IMR-90 (cell line): ENCODE measurements at regions not wholly inside any gene's neighbourhood (a gene's known extent, or its start where the extent isn't known, plus 50 kb on each side); places are given as distances from the start of the nearest gene placed in this dataset.

Source experiments
- ATAC-seq: fragments of 200-7000 bp; cut with Tn5 transposase; 2 replicates; pipeline ENCODE4 v1.9.1; 2020; ENCODE audit warnings: low read depth, mild to moderate bottlenecking, moderate library complexity
- BruUV-seq: library from RNA; stranded (reverse); fragments of 400-500 nt; replicated peaks from 2 replicates; lab custom pipeline; 2021; lab: Mats Ljungman, UMichigan
- CTCF ChIA-PET: fragments of 300-600 bp; formaldehyde crosslinking; extraction: SDS; loops from one replicate; lab custom pipeline; 2021; ENCODE audit warnings: antibody characterized with exemption; lab: Yijun Ruan, JAX
- POLR2A ChIA-PET: fragments of 300-600 bp; sonication (Branson Sonifier 250); formaldehyde crosslinking; loops from one replicate; lab custom pipeline; 2022; ENCODE audit warnings: antibody characterized with exemption; ENCODE audit not compliant: unreplicated experiment; lab: Charles Lee
- DNase-seq: peaks from one replicate; pipeline ENCODE4 v3.0.0; 2013
- H2AFZ ChIP-seq: replicated peaks from 2 replicates; pipeline ENCODE3; 2013; ENCODE audit warnings: low read length, mild to moderate bottlenecking; ENCODE audit not compliant: poor library complexity
- H2AK5ac ChIP-seq: 2 replicates; pipeline ENCODE4 v1.6.1; 2013; ENCODE audit warnings: low read depth, low read length, inconsistent platforms
- H2AK9ac ChIP-seq: replicated peaks from 2 replicates; pipeline ENCODE3; 2013; ENCODE audit warnings: mild to moderate bottlenecking, low read depth, low read length, moderate library complexity; ENCODE audit not compliant: poor library complexity
- H2BK120ac ChIP-seq: 2 replicates; pipeline ENCODE4 v1.6.1; 2013; ENCODE audit warnings: low read depth, low read length, inconsistent platforms
- H2BK15ac ChIP-seq: 3 replicates; pipeline ENCODE4 v1.6.1; 2013; ENCODE audit warnings: low read depth, low read length, inconsistent platforms
- H2BK20ac ChIP-seq: 2 replicates; pipeline ENCODE4 v1.6.1; 2013; ENCODE audit warnings: low read depth, mild to moderate bottlenecking, inconsistent platforms, low read length, moderate library complexity
- H2BK5ac ChIP-seq: 2 replicates; pipeline ENCODE4 v1.6.1; 2013; ENCODE audit warnings: mild to moderate bottlenecking, low read depth, low read length, inconsistent platforms; ENCODE audit not compliant: poor library complexity, severe bottlenecking
- H3K14ac ChIP-seq: replicated peaks from 2 replicates; pipeline ENCODE4 v1.6.1; 2013; ENCODE audit warnings: low read depth, low read length, inconsistent platforms
- H3K18ac ChIP-seq: 2 replicates; pipeline ENCODE4 v1.6.1; 2013; ENCODE audit warnings: low read depth, low read length, control low read depth
- H3K23ac ChIP-seq: 2 replicates; pipeline ENCODE4 v1.6.1; 2013; ENCODE audit warnings: low read depth, low read length, inconsistent platforms
- H3K27ac ChIP-seq: 2 replicates; pipeline ENCODE4 v1.5.1; 2013; ENCODE audit warnings: mild to moderate bottlenecking, control low read depth, low read length; ENCODE audit not compliant: insufficient read depth
- H3K27me3 ChIP-seq: 2 replicates; pipeline ENCODE4 v1.6.1; 2013; ENCODE audit warnings: low read length; ENCODE audit not compliant: control insufficient read depth, insufficient read depth
- H3K36me3 ChIP-seq: 2 replicates; pipeline ENCODE4 v1.6.1; 2013; ENCODE audit warnings: low read length, mixed read lengths; ENCODE audit not compliant: control insufficient read depth, insufficient read depth
- H3K4ac ChIP-seq: 2 replicates; pipeline ENCODE4 v1.6.1; 2013; ENCODE audit warnings: low read depth, low read length, inconsistent platforms
- H3K4me1 ChIP-seq: 2 replicates; pipeline ENCODE4 v1.6.1; 2013; ENCODE audit warnings: low read length, mixed read lengths; ENCODE audit not compliant: control insufficient read depth, insufficient read depth
- H3K4me2 ChIP-seq: 2 replicates; pipeline ENCODE4 v1.6.1; 2013; ENCODE audit warnings: low read depth, mild to moderate bottlenecking, control low read depth, low read length, moderate library complexity
- H3K4me3 ChIP-seq: 2 replicates; pipeline ENCODE4 v1.5.1; 2013; ENCODE audit warnings: low read depth, mild to moderate bottlenecking, control low read depth, low read length, moderate library complexity; ENCODE audit not compliant: insufficient read depth
- H3K56ac ChIP-seq: 2 replicates; pipeline ENCODE4 v1.6.1; 2013; ENCODE audit warnings: low read length, inconsistent platforms; ENCODE audit not compliant: insufficient read depth; ENCODE audit errors: extremely low read depth
- H3K79me1 ChIP-seq, 2 experiments: 2 replicates each; pipeline ENCODE4 v1.6.1; 2013; ENCODE audit warnings: low read length in 2 of 2, inconsistent platforms in 1 of 2, low read depth in 1 of 2
- H3K9ac ChIP-seq: 2 replicates; pipeline ENCODE4 v1.6.1; 2013; ENCODE audit warnings: low read depth, low read length, control low read depth
- H3K9me1 ChIP-seq: 2 replicates; pipeline ENCODE4 v1.6.1; 2013; ENCODE audit warnings: low read length, inconsistent platforms; ENCODE audit not compliant: insufficient read depth
- H3K9me3 ChIP-seq: 2 replicates; pipeline ENCODE4 v1.6.1; 2013; ENCODE audit warnings: low read length; ENCODE audit not compliant: control insufficient read depth, insufficient read depth
- H4K20me1 ChIP-seq: 2 replicates; pipeline ENCODE4 v1.6.1; 2013; ENCODE audit warnings: low read length, inconsistent platforms; ENCODE audit not compliant: insufficient read depth
- H4K5ac ChIP-seq: 2 replicates; pipeline ENCODE4 v1.6.1; 2013; ENCODE audit warnings: mild to moderate bottlenecking, low read depth, low read length, control low read depth
- H4K8ac ChIP-seq, 2 experiments: 2 replicates each; pipeline ENCODE4 v1.6.1; 2013; ENCODE audit warnings: low read depth in 2 of 2, low read length in 2 of 2, control low read depth in 1 of 2, inconsistent platforms in 1 of 2
- H4K91ac ChIP-seq: 2 replicates; pipeline ENCODE4 v1.6.1; 2013; ENCODE audit warnings: low read depth, low read length, inconsistent platforms; ENCODE audit not compliant: insufficient read depth
- BHLHE40 ChIP-seq: fragments of 150-350 bp; IDR thresholded peaks from 2 replicates; pipeline ENCODE4 v1.6.1; 2016; ENCODE audit warnings: mild to moderate bottlenecking, low read depth, low read length
- CEBPB ChIP-seq: IDR thresholded peaks from 2 replicates; pipeline ENCODE4 v1.6.1; 2012; ENCODE audit warnings: low read depth, low read length, improper control_type of control experiment
- CHD1 ChIP-seq: IDR thresholded peaks from 2 replicates; pipeline ENCODE4 v1.6.1; 2012; ENCODE audit warnings: low read depth, low read length, improper control_type of control experiment
- CTCF ChIP-seq: conservative IDR thresholded peaks from 2 replicates; pipeline ENCODE4 v1.5.1; 2012; ENCODE audit warnings: mild to moderate bottlenecking, low read depth, low read length, improper control_type of control experiment
- ELK1 ChIP-seq: fragments of 150-350 bp; IDR thresholded peaks from 2 replicates; pipeline ENCODE4 v1.6.1; 2016; ENCODE audit warnings: low read depth, mild to moderate bottlenecking, low read length, moderate library complexity, borderline replicate concordance
- FOS ChIP-seq: fragments of 150-350 bp; IDR thresholded peaks from 2 replicates; pipeline ENCODE4 v1.6.1; 2016; ENCODE audit warnings: low read depth, low read length
- MAFK ChIP-seq: IDR thresholded peaks from 2 replicates; pipeline ENCODE4 v1.6.1; 2012; ENCODE audit warnings: low read depth, low read length, improper control_type of control experiment
- MAZ ChIP-seq: IDR thresholded peaks from 2 replicates; pipeline ENCODE4 v1.6.1; 2012; ENCODE audit warnings: low read depth, mild to moderate bottlenecking, low read length, improper control_type of control experiment, moderate library complexity, borderline replicate concordance
- MXI1 ChIP-seq: IDR thresholded peaks from 2 replicates; pipeline ENCODE4 v1.6.1; 2012; ENCODE audit warnings: low read depth, mild to moderate bottlenecking, low read length, moderate library complexity, borderline replicate concordance
- NFE2L2 ChIP-seq: fragments of 150-350 bp; IDR thresholded peaks from 2 replicates; pipeline ENCODE4 v1.6.1; 2016; ENCODE audit warnings: low read depth, mild to moderate bottlenecking, low read length
- POLR2A ChIP-seq: IDR thresholded peaks from 2 replicates; pipeline ENCODE4 v1.6.1; 2012; ENCODE audit warnings: mild to moderate bottlenecking, low read depth, low read length
- RAD21 ChIP-seq: IDR thresholded peaks from 2 replicates; pipeline ENCODE4 v1.6.1; 2012; ENCODE audit warnings: low read length, improper control_type of control experiment
- RCOR1 ChIP-seq: IDR thresholded peaks from 2 replicates; pipeline ENCODE4 v1.6.1; 2012; ENCODE audit warnings: mild to moderate bottlenecking, low read length, improper control_type of control experiment; ENCODE audit not compliant: insufficient replicate concordance
- RFX5 ChIP-seq: IDR thresholded peaks from 2 replicates; pipeline ENCODE4 v1.8.0; 2012; ENCODE audit warnings: low read depth, mild to moderate bottlenecking, low read length, moderate library complexity
- SMC3 ChIP-seq: fragments of 150-350 bp; IDR thresholded peaks from 2 replicates; pipeline ENCODE4 v1.6.1; 2016; ENCODE audit warnings: low read depth, mild to moderate bottlenecking, antibody characterized with exemption, low read length, moderate library complexity
- USF2 ChIP-seq: fragments of 150-350 bp; IDR thresholded peaks from 2 replicates; pipeline ENCODE4 v1.6.1; 2017; ENCODE audit warnings: mild to moderate bottlenecking, antibody characterized with exemption, low read length, low read depth
- WGBS, 2 experiments: methylation state at CpG; one replicate each; pipeline versions ENCODE4 v1.1.5 to v1.1.7; 2013; ENCODE audit warnings: missing lambda C conversion rate in 2 of 2; ENCODE audit not compliant: insufficient read length in 1 of 2; ENCODE audit errors: extremely low coverage in 2 of 2; 5-methylcytosine and 5-hydroxymethylcytosine counted together
- dilution Hi-C: fragments of 300-500 bp; cut with HindIII; formaldehyde crosslinking; loops from one replicate; pipeline ENCODE4 v1.14.3; 2018; ENCODE audit warnings: low sequenced_read_pairs; ENCODE audit not compliant: unreplicated experiment
- in situ Hi-C: fragments of 300-500 bp; cut with MboI; formaldehyde crosslinking; loops from 3 replicates; pipeline ENCODE4 v1.14.3; 2019; ENCODE audit warnings: low sequenced_read_pairs, inconsistent platforms, mixed read lengths
- intact Hi-C: fragments of 100-400 bp; cut with micrococcal nuclease; formaldehyde crosslinking; loops from 2 replicates; pipeline ENCODE4 v1.10.0; 2022

GRCh38 chr18:38481576-38481975 is 916.0 kb upstream of the CELF4 start:
- WGBS, 2 experiments: no CpG with 5 or more reads among the region's 5 CpGs
- no peak for ATAC-seq

More at GRCh38 chr18:38481576-38481975, 916.0 kb upstream of the CELF4 start:
- TF ChIP-seq POLR2A (no peak), CEBPB (no peak), RFX5 (no peak), SMC3 (no peak), ELK1 (no peak), CHD1 (no peak), RAD21 (no peak), MXI1 (no peak), CTCF (no peak), NFE2L2 (no peak), USF2 (no peak), MAFK (no peak), RCOR1 (no peak), FOS (no peak), MAZ (no peak), BHLHE40 (no peak)
- in situ Hi-C loops: no loop called here
- no peak overlapping the region for H3K4ac ChIP-seq
- intact Hi-C loops: no loop called here
- H3K79me1 ChIP-seq: no peaks in the 10 kb centered on the region
- no peak overlapping the region for H3K56ac ChIP-seq
- no peak overlapping the region for H2BK5ac ChIP-seq
- no peak overlapping the region for H3K4me3 ChIP-seq
- no peak overlapping the region for H3K27ac ChIP-seq
- H3K9me3 ChIP-seq: peaks cover 4% of the 10 kb centered on the region; the same call in 1 of the 2 replicates
- H3K36me3 ChIP-seq: no peaks in the 10 kb centered on the region
- no peak for DNase-seq
- BruUV-seq: no TSS peak
- H3K4me2 ChIP-seq: no peak overlapping the region
- H2AFZ ChIP-seq: no peak overlapping the region
- no peak overlapping the region for H2BK120ac ChIP-seq
- ChIA-PET POLR2A (no interaction called here), CTCF (no interaction called here)
- dilution Hi-C loops: no loop called here
- H3K14ac ChIP-seq: no peak overlapping the region
- H4K91ac ChIP-seq: no peak overlapping the region
- H2BK20ac ChIP-seq: no peak overlapping the region
- no peak overlapping the region for H4K5ac ChIP-seq
- no peak overlapping the region for H2BK15ac ChIP-seq
- H3K27me3 ChIP-seq: no peaks in the 10 kb centered on the region
- H3K18ac ChIP-seq: no peak overlapping the region
- H2AK9ac ChIP-seq: no peak overlapping the region
- no peak overlapping the region for H2AK5ac ChIP-seq
- no peak overlapping the region for H3K9ac ChIP-seq
- no peak overlapping the region for H4K8ac ChIP-seq
- no peaks in the 10 kb centered on the region for H3K4me1 ChIP-seq
- no peak overlapping the region for H3K23ac ChIP-seq
- H3K9me1 ChIP-seq: no peaks in the 10 kb centered on the region
- no peaks in the 10 kb centered on the region for H4K20me1 ChIP-seq
